Stimulated activated CD8-positive, alpha-beta memory T cell treated with anti-CD3 and anti-CD28 coated beads, Interleukin-4, amount 100 ng/mL, for 24 hours (primary cell): ENCODE measurements at regions not wholly inside any gene's neighbourhood (a gene's known extent, or its start where the extent isn't known, plus 50 kb on each side); places are given as distances from the start of the nearest gene placed in this dataset.
A peak's percentile ranks its signal among the peaks of the same experiment; 100 is the strongest.
"Not testable (repeated sequence)": the region's sequence is repeated elsewhere in the genome, so short reads cannot be mapped to it uniquely, and the experiment has no call there.

Source experiments
- DNase-seq: peaks from one replicate; pipeline ENCODE4 v3.0.0-alpha.2; 2020; ENCODE audit warnings: low read depth

GRCh38 chr2:88802026-88802425 lies 110.6 kb downstream of the RPIA start:
- not testable (repeated sequence) for DNase-seq

- DNase-seq: no peak
Observed at GRCh38 chr2:88807237-88807962, 115.9 kb downstream of the RPIA start.

GRCh38 chr2:88808083-88808482 lies 116.6 kb downstream of the RPIA start:
- DNase-seq: no peak

- no peak for DNase-seq
Observed at GRCh38 chr2:88808652-88809051, 117.2 kb downstream of the RPIA start.

GRCh38 chr2:88809216-88809615 lies 117.7 kb downstream of the RPIA start:
- no peak for DNase-seq

GRCh38 chr2:88810017-88810416 lies 118.5 kb downstream of the RPIA start:
- DNase-seq: no peak

GRCh38 chr2:88810488-88810887 lies 119.0 kb downstream of the RPIA start:
- no peak for DNase-seq

- DNase-seq: no peak
Observed at GRCh38 chr2:88811233-88811632, 119.8 kb downstream of the RPIA start.

- DNase-seq: no peak
Observed at GRCh38 chr2:88811681-88812080, 120.2 kb downstream of the RPIA start.

- no peak for DNase-seq
Observed at GRCh38 chr2:88813612-88814011, 122.1 kb downstream of the RPIA start.

GRCh38 chr2:88815282-88815681 lies 123.8 kb downstream of the RPIA start:
- no peak for DNase-seq

- no peak for DNase-seq
Observed at GRCh38 chr2:88815697-88816096, 124.2 kb downstream of the RPIA start.

GRCh38 chr2:88818381-88818780 lies 126.9 kb downstream of the RPIA start:
- no peak for DNase-seq

GRCh38 chr2:88824951-88825350 lies 133.5 kb downstream of the RPIA start:
- no peak for DNase-seq

- no peak for DNase-seq
Observed at GRCh38 chr2:88826399-88826798, 134.9 kb downstream of the RPIA start.

GRCh38 chr2:88827821-88828220 lies 136.3 kb downstream of the RPIA start:
- no peak for DNase-seq

GRCh38 chr2:88828397-88829137 lies 137.1 kb downstream of the RPIA start:
- no peak for DNase-seq

GRCh38 chr2:88829607-88830463 lies 138.4 kb downstream of the RPIA start:
- no peak for DNase-seq

- no peak for DNase-seq
Observed at GRCh38 chr2:88831071-88831791, 139.8 kb downstream of the RPIA start.

- DNase-seq: peak; percentile 15
Observed at GRCh38 chr2:88831792-88832248, 140.3 kb downstream of the RPIA start.

- DNase-seq: no peak
Observed at GRCh38 chr2:88832311-88832991, 141.0 kb downstream of the RPIA start.
